Upper lobe of left lung (tissue), 6 donors: ENCODE measurements at regions not wholly inside any gene's neighbourhood (a gene's known extent, or its start where the extent isn't known, plus 50 kb on each side); places are given as distances from the start of the nearest gene placed in this dataset.
A peak's percentile ranks its signal among the peaks of the same experiment; 100 is the strongest.

Experiments
- ATAC-seq, 2 donors: fragments of 200-7000 bp; cut with Tn5 transposase; one replicate each; pipeline ENCODE4 v1.9.1; 2022; ENCODE audit warnings: mild to moderate bottlenecking in 2 of 2, moderate library complexity in 2 of 2; ENCODE audit not compliant: low FRiP score in 2 of 2
- DNase-seq, 2 donors: peaks; one replicate each; pipeline ENCODE4 v3.0.0-alpha.2; 2019 to 2020
- H3K27ac ChIP-seq, 4 donors: fragments of 200-600 bp; sonication (generic); one replicate each; pipeline ENCODE4 v1.5.1; 2016 to 2019
- H3K27me3 ChIP-seq, 4 donors: fragments of 200-600 bp; sonication (generic); one replicate each; pipeline ENCODE4 v1.5.1; 2017 to 2019
- H3K36me3 ChIP-seq, 4 donors: fragments of 200-600 bp; sonication (generic); one replicate each; pipeline ENCODE4 v1.5.1; 2016 to 2019
- H3K4me1 ChIP-seq, 4 donors: fragments of 200-600 bp; sonication (generic); one replicate each; pipeline ENCODE4 v1.5.1; 2018 to 2019
- H3K4me3 ChIP-seq, 4 donors: fragments of 200-600 bp; sonication (generic); one replicate each; pipeline ENCODE4 v1.5.1; 2017 to 2019; ENCODE audit warnings: mild to moderate bottlenecking in 2 of 4, moderate library complexity in 1 of 4
- H3K9me3 ChIP-seq, 4 donors: fragments of 200-600 bp; sonication (generic); one replicate each; pipeline ENCODE4 v1.5.1; 2018 to 2019
- EP300 ChIP-seq, 4 donors: sonication (generic); formaldehyde crosslinking; IDR thresholded peaks; one replicate each; pipeline ENCODE4 v1.5.1; 2017; ENCODE audit warnings: antibody characterized with exemption in 4 of 4, control low read depth in 2 of 4
- POLR2A ChIP-seq, 4 donors: fragments of 450-650 bp; IDR thresholded peaks; one replicate each; pipeline ENCODE4 v1.5.1; 2016 to 2017; ENCODE audit warnings: antibody characterized with exemption in 4 of 4, mild to moderate bottlenecking in 2 of 4
- POLR2AphosphoS5 ChIP-seq, 2 donors: sonication (generic); formaldehyde crosslinking; IDR thresholded peaks; one replicate each; pipeline ENCODE4 v1.5.1; 2017; ENCODE audit warnings: antibody characterized with exemption in 2 of 2
- WGBS, 2 donors: methylation state at CpG; one replicate each; pipeline ENCODE4 v1.1.5; 2017 to 2018; 5-methylcytosine and 5-hydroxymethylcytosine counted together
- TF ChIP-seq, protein P1 (sequence below), 6 experiments: fragments of 450-650 bp in 4 of 6; fragments of 200-600 bp in 2 of 6; sonication (generic) in 2 of 6; IDR thresholded peaks; one replicate each; pipeline ENCODE4 v1.5.1; 2016 to 2019; ENCODE audit warnings: antibody characterized with exemption in 6 of 6
- donor health status: DM: no; HTN: no; CAD: no; lungs with moderate emphysema.
- donor health status: DM: no; HTN: yes; CAD: no; lungs with severe emphysema.

- peak in 1 of 2 donors; percentile 15 for DNase-seq
Observed at GRCh38 chr6:67200626-67201403, 1434.3 kb upstream of the ADGRB3 start.

DNA sequence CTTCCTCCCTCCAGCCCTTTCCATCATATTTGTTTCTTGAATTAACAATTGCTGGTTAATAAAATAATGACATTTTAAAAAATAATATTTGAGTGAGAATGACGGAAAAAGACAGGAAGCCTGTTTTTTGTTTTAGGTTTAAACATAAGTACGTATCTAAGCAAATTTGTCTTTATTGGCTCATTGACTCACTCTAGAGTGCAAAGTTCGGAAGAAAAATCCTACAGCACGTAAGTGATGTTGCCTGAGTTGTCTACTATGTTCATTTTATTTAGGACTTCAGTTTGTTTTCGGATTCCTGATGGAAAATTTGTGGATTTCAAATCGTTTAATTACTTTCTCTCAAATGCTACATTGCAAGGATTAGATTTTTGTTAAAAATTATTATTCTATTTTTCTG lies 1435.7 kb upstream of the ADGRB3 start:
- Histone ChIP-seq H3K4me1 (no peaks in the 10 kb centered on the region), H3K9me3 (peaks cover 0 to 12% (median 0%) of the 10 kb centered on the region in 4 donors), H3K27me3 (no peaks in the 10 kb centered on the region), H3K36me3 (no peaks in the 10 kb centered on the region), H3K4me3 (no peak overlapping the region), H3K27ac (no peak overlapping the region)
- TF ChIP-seq POLR2AphosphoS5 (IDR thresholded peaks at IDR 0.05) (no peak), EP300 (IDR thresholded peaks at IDR 0.05) (no peak), POLR2A (IDR thresholded peaks at IDR 0.05) (no peak)
- TF ChIP-seq, protein P1, sequence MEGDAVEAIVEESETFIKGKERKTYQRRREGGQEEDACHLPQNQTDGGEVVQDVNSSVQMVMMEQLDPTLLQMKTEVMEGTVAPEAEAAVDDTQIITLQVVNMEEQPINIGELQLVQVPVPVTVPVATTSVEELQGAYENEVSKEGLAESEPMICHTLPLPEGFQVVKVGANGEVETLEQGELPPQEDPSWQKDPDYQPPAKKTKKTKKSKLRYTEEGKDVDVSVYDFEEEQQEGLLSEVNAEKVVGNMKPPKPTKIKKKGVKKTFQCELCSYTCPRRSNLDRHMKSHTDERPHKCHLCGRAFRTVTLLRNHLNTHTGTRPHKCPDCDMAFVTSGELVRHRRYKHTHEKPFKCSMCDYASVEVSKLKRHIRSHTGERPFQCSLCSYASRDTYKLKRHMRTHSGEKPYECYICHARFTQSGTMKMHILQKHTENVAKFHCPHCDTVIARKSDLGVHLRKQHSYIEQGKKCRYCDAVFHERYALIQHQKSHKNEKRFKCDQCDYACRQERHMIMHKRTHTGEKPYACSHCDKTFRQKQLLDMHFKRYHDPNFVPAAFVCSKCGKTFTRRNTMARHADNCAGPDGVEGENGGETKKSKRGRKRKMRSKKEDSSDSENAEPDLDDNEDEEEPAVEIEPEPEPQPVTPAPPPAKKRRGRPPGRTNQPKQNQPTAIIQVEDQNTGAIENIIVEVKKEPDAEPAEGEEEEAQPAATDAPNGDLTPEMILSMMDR (IDR thresholded peaks at IDR 0.05), result no peak
- 77 to 85% methylated on average over 6 of the region's 6 CpGs for WGBS, 2 donors
- DNase-seq (no peak), ATAC-seq (no peak)

More at GRCh38 chr6:67200626-67201403, 1434.3 kb upstream of the ADGRB3 start:
- Histone ChIP-seq H3K4me1 (no peaks in the 10 kb centered on the region), H3K9me3 (peaks cover 0 to 12% (median 0%) of the 10 kb centered on the region in 4 donors), H3K27ac (no peak overlapping the region), H3K27me3 (no peaks in the 10 kb centered on the region), H3K36me3 (no peaks in the 10 kb centered on the region), H3K4me3 (no peak overlapping the region)
- ATAC-seq, result peak; percentile 17 to 55
- TF ChIP-seq POLR2A (IDR thresholded peaks at IDR 0.05) (no peak), POLR2AphosphoS5 (IDR thresholded peaks at IDR 0.05) (no peak), EP300 (IDR thresholded peaks at IDR 0.05) (no peak)
- TF ChIP-seq, protein P1 (IDR thresholded peaks at IDR 0.05), result no peak
- WGBS, 2 donors, result 76 to 80% methylated on average over 4 to 6 of the region's 7 CpGs

GRCh38 chr6:67190733-67191132 lies 1444.3 kb upstream of the ADGRB3 start:
- H3K27ac ChIP-seq, result no peak overlapping the region
- TF ChIP-seq, protein P1 (IDR thresholded peaks at IDR 0.05), result no peak
- TF ChIP-seq EP300 (IDR thresholded peaks at IDR 0.05), result no peak
- no peak for TF ChIP-seq POLR2A (IDR thresholded peaks at IDR 0.05)
- no peak for TF ChIP-seq POLR2AphosphoS5 (IDR thresholded peaks at IDR 0.05)
- H3K4me1 ChIP-seq, result no peaks in the 10 kb centered on the region
- ATAC-seq (no peak), DNase-seq (no peak)
- no peaks in the 10 kb centered on the region for H3K27me3 ChIP-seq
- H3K9me3 ChIP-seq, result peaks cover 0 to 7% (median 3%) of the 10 kb centered on the region in 4 donors
- no peak overlapping the region for H3K4me3 ChIP-seq
- H3K36me3 ChIP-seq, result no peaks in the 10 kb centered on the region

GRCh38 chr6:67184405-67184804 lies 1450.7 kb upstream of the ADGRB3 start:
- no peaks in the 10 kb centered on the region for H3K9me3 ChIP-seq
- no peak overlapping the region for H3K27ac ChIP-seq
- 63 to 65% methylated on average over 1 of the region's 1 CpG for WGBS, 2 donors
- H3K27me3 ChIP-seq, result no peaks in the 10 kb centered on the region
- H3K4me3 ChIP-seq, result no peak overlapping the region
- TF ChIP-seq POLR2AphosphoS5 (IDR thresholded peaks at IDR 0.05) (no peak), POLR2A (IDR thresholded peaks at IDR 0.05) (no peak), EP300 (IDR thresholded peaks at IDR 0.05) (no peak)
- TF ChIP-seq, protein P1 (IDR thresholded peaks at IDR 0.05), result no peak
- H3K4me1 ChIP-seq, result no peaks in the 10 kb centered on the region
- ATAC-seq (no peak), DNase-seq (no peak)
- no peaks in the 10 kb centered on the region for H3K36me3 ChIP-seq

GRCh38 chr6:67175101-67175500 lies 1460.0 kb upstream of the ADGRB3 start:
- TF ChIP-seq POLR2AphosphoS5 (IDR thresholded peaks at IDR 0.05) (no peak), EP300 (IDR thresholded peaks at IDR 0.05) (no peak), POLR2A (IDR thresholded peaks at IDR 0.05) (no peak)
- TF ChIP-seq, protein P1 (IDR thresholded peaks at IDR 0.05), result no peak
- Histone ChIP-seq H3K36me3 (no peaks in the 10 kb centered on the region), H3K9me3 (no peaks in the 10 kb centered on the region), H3K27ac (no peak overlapping the region), H3K4me1 (no peaks in the 10 kb centered on the region), H3K27me3 (no peaks in the 10 kb centered on the region), H3K4me3 (no peak overlapping the region)
- 46 to 57% methylated on average over 1 of the region's 1 CpG for WGBS, 2 donors
- DNase-seq, result no peak
- ATAC-seq, result no peak
